HepG2 (cell line): ENCODE measurements at regions not wholly inside any gene's neighbourhood (a gene's known extent, or its start where the extent isn't known, plus 50 kb on each side); places are given as distances from the start of the nearest gene placed in this dataset.

Experiments
- ATAC-seq: fragments of 200-7000 bp; cut with Tn5 transposase; 3 replicates; pipeline ENCODE4 v1.9.1; 2020; ENCODE audit warnings: mild to moderate bottlenecking, moderate library complexity
- BruUV-seq: library from RNA; stranded (reverse); fragments of 400-500 nt; replicated peaks from 2 replicates; lab custom pipeline; 2021; lab: Mats Ljungman, UMichigan
- CTCF ChIA-PET: fragments of 300-600 bp; formaldehyde crosslinking; extraction: SDS; loops from one replicate; lab custom pipeline; 2021; ENCODE audit warnings: low total read pairs, inconsistent platforms, low intra/inter-chr PET ratio; lab: Yijun Ruan, JAX
- POLR2A ChIA-PET: fragments of 350-600 bp; sonication (Branson Sonifier 250); formaldehyde crosslinking; loops from one replicate; lab custom pipeline; 2020; ENCODE audit warnings: antibody characterized with exemption, inconsistent platforms; lab: Yijun Ruan, JAX
- DNase-seq: peaks from one replicate; pipeline ENCODE4 v3.0.0-alpha.2; 2015; ENCODE audit warnings: low spot score
- FAIRE-seq: peaks from 3 replicates; lab custom pipeline; 2011; peaks lifted over from hg19 to GRCh38; lab: Jason Lieb, UNC
- H2AFZ ChIP-seq: one replicate; pipeline ENCODE4 v1.6.1; 2011; ENCODE audit warnings: low read length, inconsistent platforms
- H3K27ac ChIP-seq: fragments of 300-600 bp; 3 replicates; pipeline ENCODE4 v1.8.0; 2011; ENCODE audit warnings: mixed run types, mild to moderate bottlenecking, mixed read lengths, low read length, inconsistent platforms; ENCODE audit not compliant: insufficient read depth; ENCODE audit errors: extremely low read length
- H3K27me3 ChIP-seq, 2 experiments: fragments of 200-600 bp in 1 of 2; 2 replicates in 1 of 2; 3 replicates in 1 of 2; pipeline versions ENCODE4 v1.6.0 to v1.8.0; 2011; ENCODE audit warnings: low read length in 2 of 2, mild to moderate bottlenecking in 2 of 2, moderate library complexity in 2 of 2, inconsistent platforms in 1 of 2; ENCODE audit not compliant: insufficient read depth in 2 of 2, control insufficient read depth in 1 of 2
- H3K36me3 ChIP-seq, 2 experiments: fragments of 200-600 bp in 1 of 2; replicated peaks in 1 of 2; 2 replicates in 1 of 2; 3 replicates in 1 of 2; pipeline versions ENCODE4 v1.5.1 to v1.8.0; 2011; ENCODE audit warnings: low read length in 2 of 2, inconsistent platforms in 1 of 2; ENCODE audit not compliant: insufficient read depth in 2 of 2, control insufficient read depth in 1 of 2
- H3K4me1 ChIP-seq: 2 replicates; pipeline ENCODE4 v1.5.1; 2012; ENCODE audit warnings: low read length, inconsistent platforms; ENCODE audit not compliant: insufficient read depth
- H3K4me2 ChIP-seq: 2 replicates; pipeline ENCODE4 v1.6.0; 2011; ENCODE audit warnings: low read depth, low read length, inconsistent platforms
- H3K4me3 ChIP-seq, 3 experiments: fragments of 200-600 bp in 1 of 3; sonication (generic), shearing (Covaris generic) in 1 of 3; replicated peaks in 1 of 3; 2 replicates each; pipeline ENCODE4 v1.5.1; 2011 to 2016; ENCODE audit warnings: low read length in 3 of 3, inconsistent platforms in 2 of 3, low read depth in 2 of 3, mild to moderate bottlenecking in 2 of 3, control low read depth in 1 of 3, mixed read lengths in 1 of 3; ENCODE audit not compliant: insufficient read depth in 1 of 3
- H3K79me2 ChIP-seq: one replicate; pipeline ENCODE4 v1.6.1; 2011; ENCODE audit warnings: low read length, inconsistent platforms; ENCODE audit not compliant: insufficient read depth
- H3K9ac ChIP-seq: 2 replicates; pipeline ENCODE4 v1.6.0; 2011; ENCODE audit warnings: mild to moderate bottlenecking, low read depth, low read length, inconsistent platforms; ENCODE audit not compliant: insufficient read depth
- H3K9me3 ChIP-seq: 2 replicates; pipeline ENCODE4 v1.5.1; 2012; ENCODE audit warnings: mild to moderate bottlenecking, low read length
- H4K20me1 ChIP-seq: 2 replicates; pipeline ENCODE4 v1.6.0; 2011; ENCODE audit warnings: inconsistent platforms, mild to moderate bottlenecking, low read length, moderate library complexity; ENCODE audit not compliant: insufficient read depth
- KLF15 ChIP-seq: sonication (generic); formaldehyde crosslinking; IDR thresholded peaks from 2 replicates; pipeline ENCODE4 v1.8.1; 2023; ENCODE audit warnings: borderline replicate concordance, mild to moderate bottlenecking, inconsistent platforms, missing genetic modification reagents, mixed read lengths
- MEIS2 ChIP-seq: sonication (generic); formaldehyde crosslinking; IDR thresholded peaks from 2 replicates; pipeline ENCODE4 v1.9.0; 2021; ENCODE audit warnings: mild to moderate bottlenecking, missing genetic modification reagents
- MTA3 ChIP-seq: sonication (generic); formaldehyde crosslinking; IDR thresholded peaks from 2 replicates; pipeline ENCODE4 v1.4.0; 2020; ENCODE audit warnings: missing genetic modification reagents
- MXI1 ChIP-seq: IDR thresholded peaks from 3 replicates; pipeline ENCODE4 v1.6.1; 2012; ENCODE audit warnings: low read depth, low read length, inconsistent platforms, borderline replicate concordance
- RFXAP ChIP-seq: sonication (generic); formaldehyde crosslinking; IDR thresholded peaks from 2 replicates; pipeline ENCODE4 v1.4.0; 2020; ENCODE audit warnings: missing genetic modification reagents, borderline replicate concordance
- SMAD9 ChIP-seq: sonication (generic); formaldehyde crosslinking; IDR thresholded peaks from 2 replicates; pipeline ENCODE4 v1.5.1; 2020; ENCODE audit warnings: mild to moderate bottlenecking, missing genetic modification reagents
- SRF ChIP-seq: IDR thresholded peaks from 2 replicates; pipeline ENCODE4 v1.6.1; 2011; ENCODE audit warnings: mild to moderate bottlenecking, low read depth, low read length, moderate library complexity
- TCF7 ChIP-seq: sonication (generic); IDR thresholded peaks from 2 replicates; pipeline ENCODE4 v1.6.1; 2016; ENCODE audit warnings: antibody characterized with exemption, low read depth
- ZBTB34 ChIP-seq: sonication (generic); formaldehyde crosslinking; IDR thresholded peaks from 2 replicates; pipeline ENCODE4 v1.8.0; 2022; ENCODE audit warnings: mild to moderate bottlenecking, missing genetic modification reagents
- ZMAT3 ChIP-seq: sonication (generic); formaldehyde crosslinking; conservative IDR thresholded peaks from 2 replicates; pipeline ENCODE4 v1.7.0; 2021; ENCODE audit warnings: missing genetic modification reagents
- ZNF121 ChIP-seq: sonication (generic); formaldehyde crosslinking; IDR thresholded peaks from 2 replicates; pipeline ENCODE4 v1.5.0; 2020; ENCODE audit warnings: mild to moderate bottlenecking, missing genetic modification reagents
- ZNF326 ChIP-seq: sonication (generic); formaldehyde crosslinking; IDR thresholded peaks from 2 replicates; pipeline ENCODE4 v1.4.0; 2020; ENCODE audit warnings: missing genetic modification reagents, borderline replicate concordance
- ZNF513 ChIP-seq: sonication (generic); formaldehyde crosslinking; conservative IDR thresholded peaks from 2 replicates; pipeline ENCODE4 v1.5.0; 2020; ENCODE audit warnings: missing genetic modification reagents
- ZNF569 ChIP-seq: sonication (generic); formaldehyde crosslinking; IDR thresholded peaks from 2 replicates; pipeline ENCODE4 v1.5.0; 2020; ENCODE audit warnings: mild to moderate bottlenecking, missing genetic modification reagents, moderate library complexity, borderline replicate concordance
- ZNF775 ChIP-seq: sonication (generic); formaldehyde crosslinking; IDR thresholded peaks from 2 replicates; pipeline ENCODE4 v1.4.0; 2020; ENCODE audit warnings: missing genetic modification reagents, mild to moderate bottlenecking, moderate library complexity, borderline replicate concordance
- ZNF782 ChIP-seq: sonication (generic); formaldehyde crosslinking; IDR thresholded peaks from 2 replicates; pipeline ENCODE4 v1.4.0; 2020; ENCODE audit warnings: missing genetic modification reagents, mild to moderate bottlenecking, borderline replicate concordance
- ZZZ3 ChIP-seq: sonication (generic); formaldehyde crosslinking; IDR thresholded peaks from 2 replicates; pipeline ENCODE4 v1.4.0; 2020; ENCODE audit warnings: missing genetic modification reagents, mild to moderate bottlenecking, borderline replicate concordance
- in situ Hi-C: cut with HindIII; loops from 2 replicates; pipeline ENCODE4 v1.10.0; 2017; ENCODE audit warnings: low pct_unique_long_range_greater_than_20kb; ENCODE audit not compliant: extremely low pct_ligation_motif_present
- intact Hi-C: fragments of 100-400 bp; cut with micrococcal nuclease; formaldehyde crosslinking; loops from one replicate; pipeline ENCODE4 v1.10.0; 2022; ENCODE audit not compliant: unreplicated experiment

GRCh38 chr2:74078466-74078865 is 69.2 kb downstream of the BOLA3 start:
- Histone ChIP-seq H3K36me3 (peaks cover 15 to 71% of the 10 kb centered on the region in 2 experiments), H4K20me1 (no peaks in the 10 kb centered on the region), H2AFZ (no peak overlapping the region), H3K4me1 (no peaks in the 10 kb centered on the region), H3K4me3 (no peak overlapping the region), H3K27me3 (no peaks in the 10 kb centered on the region), H3K79me2 (no peaks in the 10 kb centered on the region), H3K4me2 (no peak overlapping the region), H3K9me3 (no peaks in the 10 kb centered on the region), H3K9ac (no peak overlapping the region), H3K27ac (no peak overlapping the region)
- BruUV-seq: no TSS peak
- POLR2A ChIA-PET: no interaction called here
- intact Hi-C loops (no loop called here), in situ Hi-C loops (no loop called here)
- no peak for ATAC-seq
- CTCF ChIA-PET: no interaction called here
- TF ChIP-seq ZNF569 (CRISPR knock-in tag) (no peak), ZNF782 (CRISPR knock-in tag) (no peak), ZMAT3 (CRISPR knock-in tag) (no peak), ZNF121 (CRISPR knock-in tag) (no peak), ZNF513 (CRISPR knock-in tag) (no peak), ZNF775 (CRISPR knock-in tag) (no peak), SRF (no peak), MEIS2 (no peak), TCF7 (no peak), KLF15 (CRISPR knock-in tag) (no peak), ZNF326 (CRISPR knock-in tag) (no peak), MTA3 (CRISPR knock-in tag) (no peak), RFXAP (CRISPR knock-in tag) (no peak), ZBTB34 (CRISPR knock-in tag) (no peak), ZZZ3 (no peak), MXI1 (no peak), SMAD9 (CRISPR knock-in tag) (no peak)
- no peak for DNase-seq
- no peak for FAIRE-seq
